AG04450 (cell line): ENCODE measurements at regions not wholly inside any gene's neighbourhood (a gene's known extent, or its start where the extent isn't known, plus 50 kb on each side); places are given as distances from the start of the nearest gene placed in this dataset.

Experiments used
- CTCF ChIA-PET: fragments of 300-600, 350-600 bp; formaldehyde crosslinking; extraction: SDS; loops from one replicate; lab custom pipeline; 2022; ENCODE audit warnings: antibody characterized with exemption, inconsistent platforms; lab: Charles Lee
- POLR2A ChIA-PET: fragments of 350-600 bp; formaldehyde crosslinking; extraction: SDS; loops from one replicate; lab custom pipeline; 2021; ENCODE audit warnings: antibody characterized with exemption, inconsistent platforms; lab: Yijun Ruan, JAX
- DNase-seq: peaks from one replicate; pipeline ENCODE4 v3.0.0-alpha.2; 2011; ENCODE audit warnings: low read depth, low spot score
- H3K27ac ChIP-seq: one replicate; pipeline ENCODE4 v1.5.1; 2012; ENCODE audit warnings: low read depth, low read length, control low read depth
- H3K27me3 ChIP-seq: one replicate; pipeline ENCODE4 v1.6.0; 2012; ENCODE audit warnings: low read length; ENCODE audit not compliant: control insufficient read depth, insufficient read depth
- H3K4me3 ChIP-seq: 2 replicates; pipeline ENCODE4 v1.5.1; 2011; ENCODE audit warnings: mild to moderate bottlenecking, low read depth, low read length, control low read depth
- H3K9me3 ChIP-seq: 2 replicates; pipeline ENCODE4 v1.5.1; 2012; ENCODE audit warnings: low read length; ENCODE audit not compliant: control insufficient read depth, insufficient read depth
- TF ChIP-seq, protein P1 (sequence below): IDR thresholded peaks from 2 replicates; pipeline ENCODE4 v1.5.1; 2011; ENCODE audit warnings: low read depth, low read length, control low read depth, inconsistent platforms

DNA sequence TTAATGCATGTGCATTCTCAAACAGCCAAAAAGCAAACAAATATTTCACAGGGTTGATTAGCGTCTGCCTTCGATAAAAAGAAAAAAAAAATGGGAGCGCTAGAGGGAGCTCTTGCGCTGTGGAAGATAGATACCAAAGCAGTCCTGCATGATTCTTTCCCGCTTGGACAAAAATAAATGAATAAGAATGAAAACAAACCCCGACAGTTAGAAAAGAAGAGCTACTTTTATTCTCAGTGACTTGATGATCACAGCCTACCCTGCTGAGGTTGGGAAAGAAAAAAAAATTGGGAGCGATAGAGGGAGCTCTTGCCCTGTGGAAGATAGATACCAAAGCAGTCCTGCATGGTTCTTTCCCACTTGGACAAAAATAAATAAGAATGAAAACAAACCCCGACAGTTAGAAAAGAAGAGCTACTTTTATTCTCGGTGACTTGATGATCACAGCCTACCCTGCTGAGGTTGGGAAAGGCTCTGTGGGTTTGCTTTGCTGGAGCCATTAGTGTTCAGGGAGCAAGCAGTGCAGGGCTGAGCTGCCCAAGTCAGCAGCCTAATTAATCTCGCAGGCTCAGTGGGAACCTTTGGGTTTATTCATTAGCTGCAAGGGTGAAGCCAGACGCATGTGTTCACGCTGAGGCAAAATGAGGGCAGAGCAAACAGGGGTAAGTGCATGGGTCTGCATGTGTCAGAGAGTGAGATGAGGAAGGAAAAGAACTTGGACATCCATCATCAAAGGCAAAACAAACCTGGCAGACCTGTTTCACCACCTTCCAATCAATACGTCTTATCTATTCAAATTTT lies 249.3 kb upstream of the PRKX start:
- POLR2A ChIA-PET: no interaction called here
- no peak for DNase-seq
- CTCF ChIA-PET: interaction anchor here (0.5 to 2.2 kb wide), 13 partner anchors 8 to 1725 kb away, joined by 3 to 19 read pairs (median 3); no protein-coding TSS in a partner anchor
- TF ChIP-seq, protein P1, sequence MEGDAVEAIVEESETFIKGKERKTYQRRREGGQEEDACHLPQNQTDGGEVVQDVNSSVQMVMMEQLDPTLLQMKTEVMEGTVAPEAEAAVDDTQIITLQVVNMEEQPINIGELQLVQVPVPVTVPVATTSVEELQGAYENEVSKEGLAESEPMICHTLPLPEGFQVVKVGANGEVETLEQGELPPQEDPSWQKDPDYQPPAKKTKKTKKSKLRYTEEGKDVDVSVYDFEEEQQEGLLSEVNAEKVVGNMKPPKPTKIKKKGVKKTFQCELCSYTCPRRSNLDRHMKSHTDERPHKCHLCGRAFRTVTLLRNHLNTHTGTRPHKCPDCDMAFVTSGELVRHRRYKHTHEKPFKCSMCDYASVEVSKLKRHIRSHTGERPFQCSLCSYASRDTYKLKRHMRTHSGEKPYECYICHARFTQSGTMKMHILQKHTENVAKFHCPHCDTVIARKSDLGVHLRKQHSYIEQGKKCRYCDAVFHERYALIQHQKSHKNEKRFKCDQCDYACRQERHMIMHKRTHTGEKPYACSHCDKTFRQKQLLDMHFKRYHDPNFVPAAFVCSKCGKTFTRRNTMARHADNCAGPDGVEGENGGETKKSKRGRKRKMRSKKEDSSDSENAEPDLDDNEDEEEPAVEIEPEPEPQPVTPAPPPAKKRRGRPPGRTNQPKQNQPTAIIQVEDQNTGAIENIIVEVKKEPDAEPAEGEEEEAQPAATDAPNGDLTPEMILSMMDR: peak; percentile 46
- Histone ChIP-seq H3K4me3 (no peak overlapping the region), H3K27me3 (no peaks in the 10 kb centered on the region), H3K27ac (no peak overlapping the region), H3K9me3 (no peaks in the 10 kb centered on the region)

- TF ChIP-seq, protein P1: no peak
- ChIA-PET POLR2A (no interaction called here), CTCF (no interaction called here)
Observed at GRCh38 chrX:3960952-3961351, 247.5 kb upstream of the PRKX start.

DNA sequence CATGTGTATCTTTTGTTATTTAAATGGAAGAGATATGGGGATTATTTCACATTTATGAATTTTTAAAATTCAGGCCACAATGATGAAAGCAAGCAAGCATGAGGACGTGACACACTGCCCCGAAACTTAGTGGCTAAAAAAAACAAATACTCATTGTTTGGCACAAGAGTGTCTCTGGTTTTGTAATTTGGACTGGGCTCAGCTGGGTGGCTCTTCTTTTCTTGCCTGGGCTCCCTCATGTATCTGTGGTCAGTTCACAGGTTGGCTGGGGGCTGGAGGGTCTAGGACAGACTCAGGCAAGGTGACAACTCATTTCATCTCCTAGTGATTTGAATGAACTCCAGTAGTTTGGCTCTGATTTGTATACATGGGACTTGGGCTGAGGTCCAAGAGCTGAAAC lies 238.4 kb upstream of the PRKX start:
- ChIA-PET POLR2A (no interaction called here), CTCF (interaction anchor here (1.8 kb wide), 1 partner anchor 10 kb away, joined by 8 read pairs; no protein-coding TSS in a partner anchor)
- no peak for DNase-seq
- Histone ChIP-seq H3K27me3 (no peaks in the 10 kb centered on the region), H3K27ac (no peak overlapping the region), H3K4me3 (no peak overlapping the region), H3K9me3 (no peaks in the 10 kb centered on the region)
- TF ChIP-seq, protein P1: no peak

More at GRCh38 chrX:3960952-3961351, 247.5 kb upstream of the PRKX start:
- Histone ChIP-seq H3K27ac (no peak overlapping the region), H3K9me3 (no peaks in the 10 kb centered on the region), H3K4me3 (no peak overlapping the region), H3K27me3 (no peaks in the 10 kb centered on the region)
- DNase-seq: no peak

DNA sequence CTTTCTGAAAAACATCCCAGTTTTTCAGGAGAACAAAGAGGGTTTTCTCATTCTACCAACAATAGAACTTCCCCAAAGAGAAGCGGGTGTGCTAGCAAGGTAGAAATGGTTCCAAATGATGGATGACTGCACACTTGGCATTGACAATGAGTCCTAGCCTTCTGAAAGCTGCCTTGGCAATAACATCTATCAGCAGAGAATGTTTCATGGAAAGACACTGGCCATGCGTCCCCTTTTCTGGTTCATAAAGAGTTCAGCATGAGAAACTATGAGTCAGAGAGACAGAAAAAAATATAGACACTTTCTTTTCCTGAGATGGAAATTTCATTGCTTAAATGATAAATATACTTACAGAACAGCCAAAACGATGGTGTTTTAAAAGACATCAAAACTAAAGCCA lies 236.9 kb upstream of the PRKX start:
- ChIA-PET POLR2A (no interaction called here), CTCF (no interaction called here)
- H3K27ac ChIP-seq: no peak overlapping the region
- TF ChIP-seq, protein P1: no peak
- H3K4me3 ChIP-seq: no peak overlapping the region
- H3K27me3 ChIP-seq: no peaks in the 10 kb centered on the region
- DNase-seq: no peak
- H3K9me3 ChIP-seq: no peaks in the 10 kb centered on the region

GRCh38 chrX:3943965-3944364 lies 230.5 kb upstream of the PRKX start:
- TF ChIP-seq, protein P1: no peak
- Histone ChIP-seq H3K4me3 (no peak overlapping the region), H3K27me3 (no peaks in the 10 kb centered on the region), H3K9me3 (no peaks in the 10 kb centered on the region), H3K27ac (no peak overlapping the region)
- POLR2A ChIA-PET: no interaction called here
- DNase-seq: no peak
- CTCF ChIA-PET: no interaction called here
